ENCODE measurements at regions not wholly inside any gene's neighbourhood (a gene's known extent, or its start where the extent isn't known, plus 50 kb on each side); places are given as distances from the start of the nearest gene placed in this dataset.

GRCh38 chr5:114838937-114839336 lies 330.8 kb downstream of the TRIM36 start:
- no peak for TF ChIP-seq POLR2A (IDR thresholded peaks at IDR 0.05; ENCODE audit: control extremely low read depth in 1 of 2, low read depth in 2 of 2, low read length in 2 of 2)
- no peak for TF ChIP-seq TAF1 (IDR thresholded peaks at IDR 0.05; ENCODE audit: low read depth, low read length)
- TF ChIP-seq CTCF (IDR thresholded peaks at IDR 0.05; ENCODE audit: control extremely low read depth in 1 of 3, insufficient read depth in 1 of 3, low read depth in 1 of 3, low read length in 3 of 3), result no peak
- TF ChIP-seq EZH2 (IDR thresholded peaks at IDR 0.05; ENCODE audit: low read depth, low read length, severe bottlenecking), result no peak

All from H1 (cell line).